GM12878 (cell line): ENCODE measurements at regions not wholly inside any gene's neighbourhood (a gene's known extent, or its start where the extent isn't known, plus 50 kb on each side); places are given as distances from the start of the nearest gene placed in this dataset. TPM values are rescaled to one million over a fixed set of nuclear protein-coding genes. Genes with fewer than 3 reads are reported as not detected.
"Not testable (repeated sequence)": the region's sequence is repeated elsewhere in the genome, so short reads cannot be mapped to it uniquely, and the experiment has no call there.

Source experiments
- ATAC-seq: fragments of 200-7000 bp; cut with Tn5 transposase; 3 replicates; pipeline ENCODE4 v1.9.1; 2020; ENCODE audit warnings: mild to moderate bottlenecking, moderate library complexity
- BruUV-seq: library from RNA; stranded (reverse); fragments of 400-500 nt; replicated peaks from 2 replicates; lab custom pipeline; 2021; lab: Mats Ljungman, UMichigan
- CTCF ChIA-PET: fragments of 300-600 bp; sonication (Branson Sonifier 250); formaldehyde crosslinking; extraction: SDS; loops from one replicate; lab custom pipeline; 2021; ENCODE audit warnings: inconsistent platforms; lab: Yijun Ruan, JAX
- POLR2A ChIA-PET: fragments of 350-600 bp; formaldehyde crosslinking; extraction: SDS; loops from one replicate; lab custom pipeline; 2021; ENCODE audit warnings: inconsistent platforms; lab: Charles Lee
- RAD21 ChIA-PET: fragments of 300-600 bp; sonication (Branson Sonifier 250); formaldehyde crosslinking; loops from one replicate; lab custom pipeline; 2023; ENCODE audit warnings: antibody characterized with exemption; ENCODE audit not compliant: unreplicated experiment; lab: Charles Lee
- SMC1A ChIA-PET: fragments of 300-600 bp; sonication (Branson Sonifier 250); formaldehyde crosslinking; loops from one replicate; lab custom pipeline; 2023; ENCODE audit not compliant: unreplicated experiment, uncharacterized antibody; lab: Charles Lee
- DNase-seq: peaks from one replicate; pipeline ENCODE4 v3.0.0-alpha.2; 2011; ENCODE audit warnings: low read depth, low spot score
- FAIRE-seq: peaks from 3 replicates; lab custom pipeline; 2011; peaks lifted over from hg19 to GRCh38; lab: Jason Lieb, UNC
- H2AFZ ChIP-seq: 2 replicates; pipeline ENCODE4 v1.6.0; 2011; ENCODE audit warnings: low read depth, low read length, control low read depth; ENCODE audit not compliant: control insufficient read depth
- H3K27ac ChIP-seq: 2 replicates; pipeline ENCODE4 v1.5.1; 2011; ENCODE audit warnings: control low read depth; ENCODE audit not compliant: control insufficient read depth, insufficient read depth
- H3K27me3 ChIP-seq, 2 experiments: replicated peaks in 1 of 2; 2 replicates each; pipeline versions ENCODE4 v1.6.0 to v1.6.1; 2011; ENCODE audit warnings: low read length in 1 of 2; ENCODE audit not compliant: control insufficient read depth in 2 of 2, insufficient read depth in 2 of 2
- H3K36me3 ChIP-seq, 2 experiments: 2 replicates each; pipeline ENCODE4 v1.5.1; 2011; ENCODE audit warnings: low read length in 1 of 2; ENCODE audit not compliant: control insufficient read depth in 2 of 2, insufficient read depth in 2 of 2
- H3K4me1 ChIP-seq: 2 replicates; pipeline ENCODE4 v1.6.1; 2011; ENCODE audit warnings: mild to moderate bottlenecking, low read length, moderate library complexity, mixed read lengths; ENCODE audit not compliant: control insufficient read depth, insufficient read depth
- H3K4me2 ChIP-seq: 2 replicates; pipeline ENCODE4 v1.6.0; 2011; ENCODE audit warnings: control low read depth; ENCODE audit not compliant: control insufficient read depth, insufficient read depth
- H3K4me3 ChIP-seq: fragments of 200-600 bp; sonication (generic); 2 replicates; pipeline ENCODE4 v1.5.1; 2016
- H3K79me2 ChIP-seq: 2 replicates; pipeline ENCODE4 v1.6.0; 2011; ENCODE audit warnings: low read length; ENCODE audit not compliant: control insufficient read depth, insufficient read depth
- H3K9ac ChIP-seq: 2 replicates; pipeline ENCODE4 v1.8.0; 2011; ENCODE audit warnings: low read length, control low read depth, mixed read lengths; ENCODE audit not compliant: control insufficient read depth, insufficient read depth
- H3K9me3 ChIP-seq: replicated peaks from 3 replicates; pipeline ENCODE4 v1.5.1; 2011; ENCODE audit warnings: mild to moderate bottlenecking, low read length; ENCODE audit not compliant: control insufficient read depth, insufficient read depth
- H4K20me1 ChIP-seq: 2 replicates; pipeline ENCODE4 v1.6.0; 2011; ENCODE audit not compliant: control insufficient read depth, insufficient read depth
- BCLAF1 ChIP-seq: fragments of 450-650 bp; IDR thresholded peaks from 2 replicates; pipeline ENCODE4 v1.6.1; 2017; ENCODE audit warnings: antibody characterized with exemption, mild to moderate bottlenecking, moderate library complexity
- BHLHE40 ChIP-seq, 2 experiments: fragments of 450-650 bp in 1 of 2; IDR thresholded peaks; 2 replicates each; pipeline ENCODE4 v1.6.1; 2011 to 2017; ENCODE audit warnings: low read depth in 2 of 2, borderline replicate concordance in 1 of 2, improper control_type of control experiment in 1 of 2, low read length in 1 of 2, mild to moderate bottlenecking in 1 of 2
- MYB ChIP-seq: fragments of 150-350 bp; IDR thresholded peaks from 2 replicates; pipeline ENCODE4 v1.6.1; 2014; ENCODE audit warnings: mild to moderate bottlenecking, low read depth, low read length, borderline replicate concordance
- PML ChIP-seq: IDR thresholded peaks from 2 replicates; pipeline ENCODE4 v1.6.1; 2012; ENCODE audit warnings: low read length, inconsistent platforms
- in situ Hi-C: fragments of 300-500 bp; cut with MboI; formaldehyde crosslinking; loops from 9 replicates; pipeline ENCODE4 v1.14.3; 2018; ENCODE audit warnings: mixed read lengths
- intact Hi-C: fragments of 100-400 bp; cut with micrococcal nuclease; formaldehyde crosslinking; loops from one replicate; pipeline ENCODE4 v1.14.2; 2022; ENCODE audit not compliant: unreplicated experiment
- small RNA-seq: library from RNA; depleted of rRNA; stranded (forward); fragments of <200 nt; gene quantifications from one replicate; pipeline ENCODE3, GENCODE V24; 2014

GRCh38 chr15:79779746-79780145, 117.1 kb downstream of the MTHFS start (continued):
- no peak for TF ChIP-seq BCLAF1
- TF ChIP-seq PML: no peak
- TF ChIP-seq MYB: no peak
- no peak for TF ChIP-seq BHLHE40 (IDR thresholded peaks at IDR 0.05; ENCODE audit: borderline replicate concordance in 1 of 2, low read depth in 2 of 2, low read length in 1 of 2)
- TF ChIP-seq, all 136 proteins: peak for 10

- H3K36me3 ChIP-seq, CTCF ChIA-PET, ATAC-seq, intact Hi-C loops, DNase-seq, H3K9ac ChIP-seq, H3K27me3 ChIP-seq, POLR2A ChIA-PET, H3K4me2 ChIP-seq, H3K4me3 ChIP-seq, H3K79me2 ChIP-seq, BruUV-seq, H3K9me3 ChIP-seq, FAIRE-seq, H3K27ac ChIP-seq, H4K20me1 ChIP-seq, RAD21 ChIA-PET, H2AFZ ChIP-seq, in situ Hi-C loops: not testable (repeated sequence)
- SMC1A ChIA-PET: interaction anchor here (1.0 kb wide), 1 partner anchor 71 kb away, joined by 3 read pairs; no protein-coding TSS in a partner anchor
- H3K4me1 ChIP-seq: peaks cover 13% of the 10 kb centered on the region
Measured at GRCh38 chr15:79782307-79782706, 114.5 kb downstream of the MTHFS start.

Small RNAs in the stretch of these regions (small RNA-seq; reads per million reads assigned to genes)
- not detected for gene AC026826.2
- not detected for gene AC026826.3
